ENCODE measurements at regions not wholly inside any gene's neighbourhood (a gene's known extent, or its start where the extent isn't known, plus 50 kb on each side); places are given as distances from the start of the nearest gene placed in this dataset.

DNA sequence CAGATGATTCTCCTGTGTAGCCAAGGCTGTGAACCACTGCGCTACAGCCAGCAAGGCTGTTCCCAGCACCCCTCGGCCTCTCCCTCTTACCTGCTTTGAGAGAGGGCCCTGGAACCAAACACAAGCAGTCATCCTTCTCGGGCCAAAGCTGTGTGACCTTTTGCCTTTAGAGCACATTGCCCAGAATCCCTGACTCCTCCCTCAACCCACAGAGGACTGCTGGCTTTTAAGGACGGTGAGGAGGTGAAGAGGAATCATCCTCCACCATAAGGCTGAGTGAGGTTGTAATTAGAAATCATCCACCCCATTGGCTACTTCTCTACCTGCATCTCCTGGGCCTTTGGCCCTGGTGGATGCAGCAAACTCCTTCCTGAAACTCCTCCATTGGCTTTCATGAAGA lies 93.6 kb upstream of the PJA1 start:
- H3K27ac ChIP-seq, result no peak overlapping the region
- no peaks in the 10 kb centered on the region for H3K4me1 ChIP-seq
- no peak for TF ChIP-seq CTCF (IDR thresholded peaks at IDR 0.05 in 8 of 11, conservative IDR thresholded peaks at IDR 0.05 in 3 of 11)
- no peak for TF ChIP-seq POLR2A (IDR thresholded peaks at IDR 0.05)
- no peak for TF ChIP-seq POLR2AphosphoS5 (IDR thresholded peaks at IDR 0.05)
- no peak overlapping the region for H3K4me3 ChIP-seq
- no peaks in the 10 kb centered on the region for H3K36me3 ChIP-seq
- H3K9me3 ChIP-seq, result no peaks in the 10 kb centered on the region
- H3K27me3 ChIP-seq (replicated peaks in 1 of 7), result peaks cover 0 to 19% (median 0%) of the 10 kb centered on the region in 7 donors
- DNase-seq, result no peak
- intact Hi-C loops (cut with DNase I; ENCODE audit: low total_unique reads), result no loop called here
- 60 to 83% (median 75%) methylated on average over 4 of the region's 4 CpGs; no CpG with 5 or more reads in 1 of the 5 donors for WGBS, 5 donors

DNA sequence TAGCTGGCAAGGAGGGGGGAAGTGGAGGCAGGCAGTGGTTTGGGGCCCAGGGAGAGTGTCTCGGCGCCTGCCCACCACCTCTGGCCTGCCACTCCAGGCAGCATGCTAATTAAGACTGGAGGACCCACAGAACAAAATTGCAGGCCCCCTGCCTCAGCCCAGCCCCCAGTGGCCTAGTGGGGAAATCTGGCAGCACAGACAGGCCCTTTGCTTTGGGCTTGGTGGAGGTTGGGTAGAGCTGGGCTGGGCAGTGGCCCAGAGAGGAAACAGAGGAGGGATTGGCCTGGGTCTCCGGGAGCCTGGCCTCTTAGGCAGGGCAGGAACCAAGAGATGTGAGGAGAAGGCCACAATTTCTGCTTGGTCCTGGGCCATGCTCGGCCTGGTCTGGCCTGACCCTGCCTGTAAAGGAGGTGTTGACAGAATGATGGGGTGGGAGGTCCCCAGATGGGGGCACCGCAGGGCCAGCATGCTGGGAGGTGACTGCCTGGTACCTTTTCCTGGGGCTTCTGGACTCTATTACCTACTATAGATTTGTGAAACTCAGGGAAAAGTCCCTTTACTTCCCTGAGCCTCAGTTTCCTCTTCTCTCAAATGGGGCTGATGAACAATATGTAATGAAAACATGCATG lies 92.4 kb upstream of the PJA1 start:
- Histone ChIP-seq H3K27me3 (replicated peaks in 1 of 7) (peaks cover 0 to 7% (median 0%) of the 10 kb centered on the region in 7 donors), H3K36me3 (no peaks in the 10 kb centered on the region), H3K4me1 (no peaks in the 10 kb centered on the region), H3K4me3 (no peak overlapping the region), H3K9me3 (no peaks in the 10 kb centered on the region), H3K27ac (no peak overlapping the region)
- TF ChIP-seq POLR2A (IDR thresholded peaks at IDR 0.05), result no peak
- TF ChIP-seq POLR2AphosphoS5 (IDR thresholded peaks at IDR 0.05), result no peak
- no peak for TF ChIP-seq CTCF (IDR thresholded peaks at IDR 0.05 in 8 of 11, conservative IDR thresholded peaks at IDR 0.05 in 3 of 11)
- intact Hi-C loops (cut with DNase I; ENCODE audit: low total_unique reads), result no loop called here
- DNase-seq, result no peak
- WGBS, 5 donors, result 58 to 77% (median 69%) methylated on average over 2 to 5 of the region's 5 CpGs

GRCh38 chrX:69256291-69256565 lies 91.0 kb upstream of the PJA1 start:
- TF ChIP-seq POLR2A (IDR thresholded peaks at IDR 0.05) (no peak), CTCF (IDR thresholded peaks at IDR 0.05 in 8 of 11, conservative IDR thresholded peaks at IDR 0.05 in 3 of 11) (no peak)
- no peaks in the 10 kb centered on the region for H3K9me3 ChIP-seq
- intact Hi-C loops (cut with DNase I; ENCODE audit: low total_unique reads), result no loop called here
- H3K36me3 ChIP-seq, result no peaks in the 10 kb centered on the region
- no peaks in the 10 kb centered on the region for H3K4me1 ChIP-seq
- H3K4me3 ChIP-seq, result no peak overlapping the region
- no peak for DNase-seq
- H3K27me3 ChIP-seq (replicated peaks in 1 of 7), result peaks cover 0 to 6% (median 0%) of the 10 kb centered on the region in 7 donors
- no peak overlapping the region for H3K27ac ChIP-seq

DNA sequence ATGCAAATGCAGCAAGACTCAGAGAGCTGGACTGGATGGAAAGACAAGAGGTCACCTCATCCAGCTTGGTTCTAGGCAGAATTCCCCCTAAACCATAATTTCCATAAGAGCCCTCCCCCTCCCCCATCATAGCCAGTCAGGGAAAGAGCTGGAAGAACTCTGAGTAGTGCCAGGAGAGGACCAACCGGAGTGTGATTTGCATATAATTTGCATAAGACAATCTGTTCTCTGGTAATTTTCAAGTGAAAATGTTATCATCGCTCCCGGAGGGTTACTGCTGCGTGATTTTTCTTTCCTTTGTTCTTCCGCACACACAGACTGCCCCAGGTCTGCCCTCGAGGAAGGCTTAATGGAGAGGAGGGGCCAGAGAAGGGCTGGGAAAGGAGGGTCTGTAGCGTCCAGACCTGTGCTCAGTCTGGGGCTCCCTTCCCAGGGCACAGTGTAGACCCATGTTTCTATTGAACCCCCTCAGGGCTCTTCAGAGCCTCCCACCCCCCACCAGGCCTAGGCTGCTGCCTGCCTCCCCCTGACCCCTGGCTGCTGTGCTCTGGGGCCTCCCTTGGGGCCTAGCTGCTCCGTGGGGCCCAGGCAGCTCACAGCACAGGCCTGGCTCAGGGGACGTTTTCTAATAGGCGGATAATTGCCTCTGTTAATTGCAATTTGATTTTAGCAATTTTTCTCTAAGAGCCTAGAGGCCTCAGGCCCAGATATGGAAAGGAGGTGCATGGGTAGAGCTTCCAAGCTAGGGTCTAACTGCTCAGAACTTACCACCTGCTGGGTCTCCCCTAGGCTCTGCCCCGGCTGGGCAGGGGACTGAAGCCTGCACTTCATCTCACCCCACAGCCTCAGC lies 90.4 kb upstream of the PJA1 start:
- Histone ChIP-seq H3K4me3 (no peak overlapping the region), H3K4me1 (no peaks in the 10 kb centered on the region), H3K27ac (no peak overlapping the region), H3K9me3 (no peaks in the 10 kb centered on the region), H3K27me3 (replicated peaks in 1 of 7) (peaks cover 0 to 2% (median 0%) of the 10 kb centered on the region in 7 donors), H3K36me3 (no peaks in the 10 kb centered on the region)
- WGBS, 5 donors, result 71 to 86% (median 82%) methylated on average over 7 to 11 of the region's 11 CpGs
- TF ChIP-seq POLR2A (IDR thresholded peaks at IDR 0.05) (no peak), CTCF (IDR thresholded peaks at IDR 0.05 in 8 of 11, conservative IDR thresholded peaks at IDR 0.05 in 3 of 11) (no peak), POLR2AphosphoS5 (IDR thresholded peaks at IDR 0.05) (no peak)
- intact Hi-C loops (cut with DNase I; ENCODE audit: low total_unique reads), result no loop called here
- DNase-seq, result no peak
